H9 (cell line): ENCODE measurements at regions not wholly inside any gene's neighbourhood (a gene's known extent, or its start where the extent isn't known, plus 50 kb on each side); places are given as distances from the start of the nearest gene placed in this dataset.

Source experiments
- DNase-seq: peaks from one replicate; pipeline ENCODE4 v3.0.0-alpha.2; 2017
- H2AFZ ChIP-seq: one replicate; pipeline ENCODE4 v1.6.1; 2013; ENCODE audit warnings: mild to moderate bottlenecking, low read length, control low read depth, moderate library complexity
- H2AK5ac ChIP-seq: 2 replicates; pipeline ENCODE4 v1.6.1; 2013; ENCODE audit warnings: low read length, control low read depth, mixed read lengths; ENCODE audit not compliant: insufficient read length
- H2BK120ac ChIP-seq: one replicate; pipeline ENCODE4 v1.6.1; 2013; ENCODE audit warnings: low read depth, mild to moderate bottlenecking, low read length, control low read depth, inconsistent platforms; ENCODE audit not compliant: poor library complexity, severe bottlenecking
- H2BK12ac ChIP-seq: 2 replicates; pipeline ENCODE4 v1.6.1; 2013; ENCODE audit warnings: low read length, control low read depth, mixed read lengths, low read depth; ENCODE audit not compliant: insufficient read length
- H2BK15ac ChIP-seq: 2 replicates; pipeline ENCODE4 v1.6.1; 2013; ENCODE audit warnings: low read depth, low read length, control low read depth
- H2BK20ac ChIP-seq: one replicate; pipeline ENCODE4 v1.6.1; 2013; ENCODE audit warnings: low read depth, mild to moderate bottlenecking, low read length, control low read depth, inconsistent platforms; ENCODE audit not compliant: poor library complexity, severe bottlenecking
- H2BK5ac ChIP-seq: 2 replicates; pipeline ENCODE4 v1.6.1; 2013; ENCODE audit warnings: low read length, control low read depth, mixed read lengths; ENCODE audit not compliant: insufficient read length
- H3K14ac ChIP-seq: 2 replicates; pipeline ENCODE4 v1.6.1; 2013; ENCODE audit warnings: low read length, control low read depth; ENCODE audit not compliant: insufficient read depth
- H3K18ac ChIP-seq: 2 replicates; pipeline ENCODE4 v1.6.1; 2013; ENCODE audit warnings: low read depth, mild to moderate bottlenecking, mixed read lengths, low read length, control low read depth; ENCODE audit not compliant: insufficient read length
- H3K23ac ChIP-seq: 2 replicates; pipeline ENCODE4 v1.6.1; 2013; ENCODE audit warnings: low read length, control low read depth, mixed read lengths, low read depth; ENCODE audit not compliant: insufficient read length
- H3K23me2 ChIP-seq: 2 replicates; pipeline ENCODE4 v1.6.1; 2013; ENCODE audit warnings: low read depth, mild to moderate bottlenecking, mixed read lengths, low read length, control low read depth; ENCODE audit not compliant: insufficient read length, poor library complexity, severe bottlenecking
- H3K27ac ChIP-seq: 2 replicates; pipeline ENCODE4 v1.5.1; 2013; ENCODE audit warnings: low read length, control low read depth, mixed read lengths, low read depth; ENCODE audit not compliant: insufficient read length
- H3K27me3 ChIP-seq: 2 replicates; pipeline ENCODE4 v1.6.1; 2013; ENCODE audit warnings: low read length, control low read depth, inconsistent platforms; ENCODE audit not compliant: insufficient read depth
- H3K4ac ChIP-seq: 2 replicates; pipeline ENCODE4 v1.6.1; 2013; ENCODE audit warnings: low read depth, mild to moderate bottlenecking, control low read depth, inconsistent platforms, low read length, moderate library complexity
- H3K4me1 ChIP-seq: 2 replicates; pipeline ENCODE4 v1.6.1; 2013; ENCODE audit warnings: low read length, control low read depth, inconsistent platforms; ENCODE audit not compliant: insufficient read depth
- H3K4me2 ChIP-seq: 2 replicates; pipeline ENCODE4 v1.6.1; 2013; ENCODE audit warnings: low read length, control low read depth, mixed read lengths; ENCODE audit not compliant: insufficient read length, insufficient read depth
- H3K56ac ChIP-seq: 2 replicates; pipeline ENCODE4 v1.6.1; 2013; ENCODE audit warnings: low read depth, mild to moderate bottlenecking, mixed read lengths, low read length, control low read depth; ENCODE audit not compliant: insufficient read length
- H3K79me1 ChIP-seq: 2 replicates; pipeline ENCODE4 v1.6.1; 2013; ENCODE audit warnings: low read depth, mild to moderate bottlenecking, moderate library complexity, low read length, control low read depth, inconsistent platforms; ENCODE audit not compliant: insufficient read depth, poor library complexity, severe bottlenecking
- H3K79me2 ChIP-seq: 2 replicates; pipeline ENCODE4 v1.6.1; 2013; ENCODE audit warnings: low read length, control low read depth, inconsistent platforms; ENCODE audit not compliant: insufficient read depth
- H3K9ac ChIP-seq: 2 replicates; pipeline ENCODE4 v1.6.1; 2013; ENCODE audit warnings: low read length, control low read depth, mixed read lengths; ENCODE audit not compliant: insufficient read length; ENCODE audit errors: extremely low read depth
- H3K9me3 ChIP-seq: one replicate; pipeline ENCODE4 v1.6.1; 2013; ENCODE audit warnings: low read depth, low read length, inconsistent platforms; ENCODE audit not compliant: control insufficient read depth
- H3T11ph ChIP-seq: one replicate; pipeline ENCODE4 v1.6.1; 2013; ENCODE audit warnings: mild to moderate bottlenecking, low read length, control low read depth, inconsistent platforms
- H4K20me1 ChIP-seq: one replicate; pipeline ENCODE4 v1.6.1; 2013; ENCODE audit not compliant: control insufficient read depth, insufficient read length, insufficient read depth
- H4K5ac ChIP-seq: 2 replicates; pipeline ENCODE4 v1.6.1; 2013; ENCODE audit warnings: low read depth, mild to moderate bottlenecking, mixed read lengths, low read length, control low read depth; ENCODE audit not compliant: insufficient read length
- H4K8ac ChIP-seq: replicated peaks from 2 replicates; pipeline ENCODE4 v1.6.1; 2013; ENCODE audit warnings: low read length, control low read depth, mixed read lengths, low read depth; ENCODE audit not compliant: insufficient read length
- H4K91ac ChIP-seq: 2 replicates; pipeline ENCODE4 v1.6.1; 2013; ENCODE audit warnings: low read depth, mild to moderate bottlenecking, moderate library complexity, mixed read lengths, low read length, control low read depth; ENCODE audit not compliant: insufficient read length
- H3K27ac Mint-ChIP-seq, 3 experiments: 2 replicates in 2 of 3; 3 replicates in 1 of 3; pipeline ENCODE4 v1.8.0; 2020 to 2021; ENCODE audit warnings: mixed read lengths in 3 of 3, mild to moderate bottlenecking in 1 of 3, moderate library complexity in 1 of 3
- H3K27me3 Mint-ChIP-seq: 2 replicates; pipeline ENCODE4 v1.8.0; 2021; ENCODE audit warnings: low read depth, mild to moderate bottlenecking, moderate library complexity, mixed read lengths
- H3K36me3 Mint-ChIP-seq, 3 experiments: 2 replicates in 2 of 3; 3 replicates in 1 of 3; pipeline ENCODE4 v1.8.0; 2020 to 2021; ENCODE audit warnings: low read depth in 3 of 3, mixed read lengths in 3 of 3; ENCODE audit not compliant: insufficient read depth in 1 of 3
- H3K4me1 Mint-ChIP-seq, 2 experiments: 2 replicates each; pipeline ENCODE4 v1.8.0; 2020; ENCODE audit warnings: mixed read lengths in 2 of 2
- H3K4me3 Mint-ChIP-seq, 2 experiments: 2 replicates in 1 of 2; 3 replicates in 1 of 2; pipeline ENCODE4 v1.8.0; 2020 to 2021; ENCODE audit warnings: mild to moderate bottlenecking in 2 of 2, mixed read lengths in 2 of 2, moderate library complexity in 1 of 2
- H3K9me3 Mint-ChIP-seq, 2 experiments: 2 replicates in 1 of 2; 3 replicates in 1 of 2; pipeline ENCODE4 v1.8.0; 2020; ENCODE audit warnings: mild to moderate bottlenecking in 2 of 2, mixed read lengths in 2 of 2, moderate library complexity in 1 of 2
- WGBS: extraction: QIAGEN DNeasy Blood & Tissue Kit; methylation state at CpG from one replicate; pipeline ENCODE4 v1.1.7; 2013; ENCODE audit warnings: missing lambda C conversion rate, low lambda C conversion rate, mixed read lengths; ENCODE audit not compliant: insufficient read length; ENCODE audit errors: extremely low coverage; 5-methylcytosine and 5-hydroxymethylcytosine counted together
- TF ChIP-seq, protein P1 (sequence below): fragments of 200-600 bp; sonication (generic); conservative IDR thresholded peaks from 3 replicates; pipeline ENCODE4 v1.8.0; 2021; ENCODE audit warnings: antibody characterized with exemption, mild to moderate bottlenecking

DNA sequence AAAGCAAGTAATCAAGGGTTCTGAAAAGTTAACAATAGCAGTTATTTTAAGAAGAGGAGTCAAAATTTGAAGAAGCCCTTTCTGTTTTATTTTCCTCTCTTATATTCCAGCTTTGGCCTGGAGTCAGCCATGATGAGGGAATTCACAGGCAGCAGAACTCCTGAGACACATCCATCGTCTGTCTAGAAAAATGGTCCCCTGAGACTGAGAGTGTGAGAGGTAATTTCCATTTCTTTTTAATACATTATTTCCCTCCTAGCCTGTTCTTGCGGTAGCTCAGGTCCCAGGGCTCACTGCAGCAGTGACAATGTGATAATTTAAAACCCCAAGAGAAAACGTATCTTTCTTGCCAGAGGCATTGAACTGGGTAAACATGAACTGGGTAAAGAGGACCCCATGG, 296.0 kb downstream of the SMOC2 start:
- H3K27me3 Mint-ChIP-seq = no peaks in the 10 kb centered on the region; the same call in 1 of the 2 replicates
- peaks cover 0 to 5% (median 0%) of the 10 kb centered on the region in 3 experiments; a peak in 2 of 7 replicates for H3K36me3 Mint-ChIP-seq
- Histone ChIP-seq H3K4ac (no peak overlapping the region), H2BK120ac (no peak overlapping the region), H4K91ac (no peak overlapping the region), H3K79me2 (no peaks in the 10 kb centered on the region), H2AK5ac (no peak overlapping the region), H2AFZ (no peak overlapping the region), H3K4me2 (no peak overlapping the region), H2BK5ac (no peak overlapping the region), H3K4me1 (no peaks in the 10 kb centered on the region), H3K79me1 (no peaks in the 10 kb centered on the region), H3K23ac (no peak overlapping the region), H3T11ph (no peak overlapping the region), H2BK15ac (no peak overlapping the region), H4K8ac (no peak overlapping the region), H3K27me3 (no peaks in the 10 kb centered on the region), H3K27ac (no peak overlapping the region), H3K56ac (no peak overlapping the region), H3K9ac (no peak overlapping the region), H3K18ac (no peak overlapping the region), H3K23me2 (no peaks in the 10 kb centered on the region), H4K5ac (no peak overlapping the region), H3K14ac (no peak overlapping the region), H2BK12ac (no peak overlapping the region), H3K9me3 (no peaks in the 10 kb centered on the region), H2BK20ac (no peak overlapping the region), H4K20me1 (no peaks in the 10 kb centered on the region)
- no peak overlapping the region for H3K27ac Mint-ChIP-seq
- peaks cover 9 to 11% of the 10 kb centered on the region in 2 experiments for H3K4me1 Mint-ChIP-seq
- no peak for DNase-seq
- peaks cover 4 to 11% of the 10 kb centered on the region in 2 experiments; a peak in 4 of 5 replicates for H3K9me3 Mint-ChIP-seq
- H3K4me3 Mint-ChIP-seq = no peak overlapping the region
- TF ChIP-seq, protein P1, sequence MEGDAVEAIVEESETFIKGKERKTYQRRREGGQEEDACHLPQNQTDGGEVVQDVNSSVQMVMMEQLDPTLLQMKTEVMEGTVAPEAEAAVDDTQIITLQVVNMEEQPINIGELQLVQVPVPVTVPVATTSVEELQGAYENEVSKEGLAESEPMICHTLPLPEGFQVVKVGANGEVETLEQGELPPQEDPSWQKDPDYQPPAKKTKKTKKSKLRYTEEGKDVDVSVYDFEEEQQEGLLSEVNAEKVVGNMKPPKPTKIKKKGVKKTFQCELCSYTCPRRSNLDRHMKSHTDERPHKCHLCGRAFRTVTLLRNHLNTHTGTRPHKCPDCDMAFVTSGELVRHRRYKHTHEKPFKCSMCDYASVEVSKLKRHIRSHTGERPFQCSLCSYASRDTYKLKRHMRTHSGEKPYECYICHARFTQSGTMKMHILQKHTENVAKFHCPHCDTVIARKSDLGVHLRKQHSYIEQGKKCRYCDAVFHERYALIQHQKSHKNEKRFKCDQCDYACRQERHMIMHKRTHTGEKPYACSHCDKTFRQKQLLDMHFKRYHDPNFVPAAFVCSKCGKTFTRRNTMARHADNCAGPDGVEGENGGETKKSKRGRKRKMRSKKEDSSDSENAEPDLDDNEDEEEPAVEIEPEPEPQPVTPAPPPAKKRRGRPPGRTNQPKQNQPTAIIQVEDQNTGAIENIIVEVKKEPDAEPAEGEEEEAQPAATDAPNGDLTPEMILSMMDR = no peak
- no CpG with 5 or more reads among the region's 3 CpGs for WGBS
